GM11168 (cell line): ENCODE measurements at regions not wholly inside any gene's neighbourhood (a gene's known extent, or its start where the extent isn't known, plus 50 kb on each side); places are given as distances from the start of the nearest gene placed in this dataset.
"Not testable (repeated sequence)": the region's sequence is repeated elsewhere in the genome, so short reads cannot be mapped to it uniquely, and the experiment has no call there.

ENCODE experiments used
- in situ Hi-C: fragments of 300-500 bp; cut with MboI; formaldehyde crosslinking; loops from one replicate; pipeline ENCODE4 v1.12.0; 2022; ENCODE audit warnings: low sequenced_read_pairs; ENCODE audit not compliant: unreplicated experiment

GRCh38 chr12:62166525-62166924 lies 93.7 kb upstream of the USP15 start:
- in situ Hi-C loops, result no loop called here

- in situ Hi-C loops, result no loop called here
Observed at GRCh38 chr12:62168411-62168810, 91.8 kb upstream of the USP15 start.

GRCh38 chr12:62170241-62170640 lies 90.0 kb upstream of the USP15 start:
- in situ Hi-C loops, result no loop called here

- in situ Hi-C loops, result loop anchor here (25.0 kb wide), 1 partner anchor 1504 kb away; no protein-coding TSS in a partner anchor
Observed at GRCh38 chr12:62190689-62191490, 69.3 kb upstream of the USP15 start.

- in situ Hi-C loops, result loop anchor here (25.0 kb wide), 1 partner anchor 1504 kb away; no protein-coding TSS in a partner anchor
Observed at GRCh38 chr12:62191491-62192179, 68.6 kb upstream of the USP15 start.

GRCh38 chr12:62192180-62192902 lies 67.9 kb upstream of the USP15 start:
- in situ Hi-C loops, result loop anchor here (25.0 kb wide), 1 partner anchor 1505 kb away; no protein-coding TSS in a partner anchor

GRCh38 chr12:62192903-62193250 lies 67.3 kb upstream of the USP15 start:
- in situ Hi-C loops, result loop anchor here (25.0 kb wide), 1 partner anchor 1506 kb away; no protein-coding TSS in a partner anchor

GRCh38 chr12:62194031-62194430 lies 66.2 kb upstream of the USP15 start:
- in situ Hi-C loops, result loop anchor here (25.0 kb wide), 1 partner anchor 1507 kb away; no protein-coding TSS in a partner anchor

- in situ Hi-C loops, result loop anchor here (25.0 kb wide), 1 partner anchor 1507 kb away; no protein-coding TSS in a partner anchor
Observed at GRCh38 chr12:62194616-62195015, 65.6 kb upstream of the USP15 start.

GRCh38 chr12:62196146-62196545 lies 64.1 kb upstream of the USP15 start:
- in situ Hi-C loops, result loop anchor here (25.0 kb wide), 1 partner anchor 1509 kb away; no protein-coding TSS in a partner anchor

GRCh38 chr12:62202861-62203260 lies 57.3 kb upstream of the USP15 start:
- in situ Hi-C loops, result not testable (repeated sequence)

GRCh38 chr12:62205346-62205745 lies 54.9 kb upstream of the USP15 start:
- in situ Hi-C loops, result no loop called here

- in situ Hi-C loops, result no loop called here
Observed at GRCh38 chr12:62207248-62207647, 53.0 kb upstream of the USP15 start.
